NCI-H526 (cell line): ENCODE measurements at regions not wholly inside any gene's neighbourhood (a gene's known extent, or its start where the extent isn't known, plus 50 kb on each side); places are given as distances from the start of the nearest gene placed in this dataset.
"Not testable (repeated sequence)": the region's sequence is repeated elsewhere in the genome, so short reads cannot be mapped to it uniquely, and the experiment has no call there.

Experiments
- DNase-seq, 2 experiments: peaks; one replicate each; lab custom pipeline; 2025; lab: John Stamatoyannopoulos, UW

- no peak for DNase-seq
These were observed 564.2 kb downstream of the NR2F2 start for GRCh38 chr15:96894659-96895058.

DNA sequence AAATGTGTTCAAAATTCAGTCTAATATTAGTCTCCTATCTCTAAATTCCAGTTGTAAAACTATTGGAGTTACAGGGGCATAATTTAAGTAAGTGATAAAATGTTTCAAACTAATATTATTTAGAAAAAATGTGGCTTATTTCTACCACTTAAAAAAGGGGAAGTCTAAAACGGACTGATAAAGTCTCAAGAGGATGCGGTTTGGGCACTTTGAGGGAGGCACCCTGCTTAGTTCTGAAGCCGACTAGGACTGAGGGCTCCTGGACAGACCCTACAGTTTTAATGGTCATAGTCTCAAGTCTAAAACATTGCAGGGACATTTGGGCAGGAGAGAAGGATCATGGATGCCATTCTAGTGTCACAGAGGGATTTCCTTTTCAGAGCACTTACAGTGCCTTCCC is 566.3 kb downstream of the NR2F2 start:
- DNase-seq: no peak

DNA sequence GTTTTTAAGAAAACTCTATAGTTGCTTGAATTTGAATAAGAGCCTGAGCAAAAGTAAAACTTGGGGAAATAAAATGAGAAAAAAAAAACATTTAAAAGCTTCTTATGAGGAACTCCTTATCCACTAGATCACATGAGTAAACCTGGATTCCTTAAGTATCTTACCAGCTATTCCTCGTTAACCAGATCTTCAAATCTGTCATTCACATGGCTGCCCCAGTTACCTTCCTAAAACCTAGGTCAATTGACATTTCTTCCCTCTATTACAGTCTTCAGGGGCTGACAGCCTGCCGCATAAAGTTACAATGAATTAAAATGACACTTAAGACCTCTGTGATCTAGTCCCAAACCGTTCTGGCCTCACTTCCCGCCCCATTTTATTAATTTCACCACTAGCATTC is 583.6 kb downstream of the NR2F2 start:
- no peak for DNase-seq

GRCh38 chr15:96916750-96917149 is 586.2 kb downstream of the NR2F2 start:
- DNase-seq: no peak

DNA sequence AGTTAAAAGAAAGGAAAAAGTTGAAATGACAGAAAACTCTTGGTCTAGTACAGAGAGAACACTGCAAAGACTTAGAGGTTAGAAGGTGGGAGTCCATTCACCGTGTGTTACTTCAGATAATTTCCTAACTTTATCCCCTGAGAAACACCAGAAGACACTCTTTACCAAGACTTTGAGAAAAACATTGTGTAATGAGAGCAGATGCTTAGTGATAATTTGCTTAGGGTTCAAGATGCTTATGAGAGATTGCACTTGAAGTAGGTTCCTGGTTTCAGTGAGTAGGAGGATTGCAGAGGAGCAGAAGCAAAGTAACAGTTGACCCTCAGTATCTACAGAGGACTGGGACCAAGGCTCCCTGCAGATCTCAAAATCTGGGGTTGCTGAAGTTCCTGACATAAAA is 594.1 kb downstream of the NR2F2 start:
- no peak for DNase-seq

DNA sequence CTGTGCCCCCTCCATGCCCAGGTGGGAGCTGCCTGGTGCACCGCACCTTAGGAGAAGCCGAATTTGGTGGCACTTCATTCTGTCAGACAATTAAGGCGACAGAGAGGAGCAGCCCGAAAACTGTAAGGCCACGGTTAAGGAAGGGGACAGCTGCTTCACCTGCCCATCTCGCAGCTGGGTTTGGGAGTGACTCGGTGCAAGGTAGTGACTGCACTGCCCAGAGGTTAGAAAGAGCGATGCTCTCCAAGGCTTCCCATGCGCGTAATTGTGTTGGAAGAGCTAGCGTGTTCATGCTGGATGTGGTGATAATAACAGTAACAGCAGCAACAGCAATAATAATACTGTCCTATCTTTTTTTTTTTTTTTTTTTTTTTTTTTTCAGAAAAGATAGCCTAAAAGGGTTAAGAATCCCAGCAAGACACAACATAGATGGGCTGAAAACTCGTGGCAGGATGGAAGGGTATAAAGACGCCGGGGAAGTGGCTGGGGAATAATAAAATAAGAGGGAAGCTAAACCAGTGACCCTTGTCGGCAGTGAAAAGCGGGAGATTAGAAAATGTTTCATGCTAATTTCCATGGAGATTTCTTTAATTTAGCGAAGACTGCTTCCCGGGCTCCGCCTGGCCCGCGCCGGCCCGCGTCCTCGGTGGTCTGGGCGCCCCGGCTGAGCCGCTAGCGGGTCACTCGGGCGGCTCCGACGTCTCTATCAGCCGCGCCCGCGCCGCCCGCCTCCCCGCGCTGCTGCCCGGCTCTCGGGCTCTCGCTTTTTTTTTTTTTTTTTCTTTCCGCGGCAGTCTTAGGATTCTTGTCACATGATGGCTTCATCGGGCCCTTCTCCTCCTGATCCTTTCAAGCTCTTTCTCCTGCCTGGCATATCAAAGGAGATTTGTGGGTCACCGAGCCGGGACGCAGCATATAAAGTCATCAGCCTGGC is 617.1 kb downstream of the NR2F2 start:
- peak in 1 of 2 experiments; percentile 42 for DNase-seq

- DNase-seq: no peak
These were observed 618.5 kb downstream of the NR2F2 start for GRCh38 chr15:96948981-96949380.

- DNase-seq: no peak
These were observed 628.2 kb downstream of the NR2F2 start for GRCh38 chr15:96958721-96959120.

DNA sequence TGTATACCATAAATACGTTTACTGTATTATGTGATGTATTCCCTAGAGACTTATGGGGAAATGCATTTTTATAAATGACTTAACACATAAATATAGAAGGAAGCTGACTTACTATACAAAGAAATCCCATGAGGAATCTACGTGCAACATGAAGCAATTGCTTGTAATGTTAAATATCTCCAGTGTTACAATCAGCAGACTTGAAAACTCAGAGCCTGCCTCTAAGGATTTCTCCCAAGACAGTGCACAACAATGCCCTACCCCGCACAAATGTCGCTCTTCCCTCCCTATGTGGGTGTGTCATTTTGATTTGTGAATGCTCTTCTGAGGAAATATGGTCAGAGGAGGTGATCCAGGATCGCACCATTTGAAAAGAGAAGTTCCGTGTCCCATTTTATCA is 629.0 kb downstream of the NR2F2 start:
- no peak for DNase-seq

DNA sequence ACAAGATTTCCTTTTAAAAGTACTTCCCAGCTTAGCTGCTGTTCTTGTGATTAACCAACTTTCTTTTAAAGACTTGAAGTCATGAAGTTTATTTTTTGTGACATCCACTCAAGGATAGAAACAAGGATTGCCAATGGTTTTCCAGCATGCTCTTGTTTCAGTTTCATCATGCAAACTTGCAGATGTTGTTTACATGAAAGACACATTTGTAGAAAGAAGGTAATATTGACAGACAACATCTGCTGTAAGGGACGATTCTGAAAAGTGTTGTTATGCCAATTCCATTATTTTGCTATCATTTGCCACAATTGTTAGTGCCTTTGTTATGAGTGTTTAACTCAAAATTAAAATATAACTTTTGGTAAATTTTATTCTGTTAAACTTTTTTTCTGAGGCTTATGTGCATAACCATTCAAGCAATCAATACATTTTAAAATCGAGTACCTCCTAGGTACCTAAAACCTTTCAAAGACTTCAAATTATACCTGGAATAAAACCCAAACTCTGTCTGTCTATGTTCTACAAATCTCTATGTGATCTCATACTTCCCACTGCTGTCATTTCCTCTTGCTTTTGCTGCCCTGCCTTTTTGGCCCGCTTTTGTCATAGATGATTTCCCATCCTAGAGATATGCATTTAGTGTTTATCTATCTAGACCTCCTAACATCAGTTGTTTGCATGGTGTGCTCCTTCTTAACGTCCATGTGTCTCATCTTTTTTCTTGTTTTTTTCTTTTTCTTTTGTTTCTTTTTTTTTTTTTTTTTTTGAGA is 630.4 kb downstream of the NR2F2 start:
- no peak for DNase-seq

GRCh38 chr15:96966554-96966953 is 636.1 kb downstream of the NR2F2 start:
- no peak for DNase-seq

GRCh38 chr15:96969732-96970710 is 639.5 kb downstream of the NR2F2 start:
- no peak for DNase-seq

- no peak for DNase-seq
These were observed 641.7 kb downstream of the NR2F2 start for GRCh38 chr15:96972201-96972600.

GRCh38 chr15:96974761-96975160 is 644.3 kb downstream of the NR2F2 start:
- no peak for DNase-seq

GRCh38 chr15:96977886-96978285 is 647.4 kb downstream of the NR2F2 start:
- no peak for DNase-seq

- no peak for DNase-seq
These were observed 648.5 kb downstream of the NR2F2 start for GRCh38 chr15:96978937-96979473.

GRCh38 chr15:96984121-96984671 is 653.7 kb downstream of the NR2F2 start:
- not testable (repeated sequence) for DNase-seq

GRCh38 chr15:96992817-96993216 is 662.3 kb downstream of the NR2F2 start:
- DNase-seq: no peak

DNA sequence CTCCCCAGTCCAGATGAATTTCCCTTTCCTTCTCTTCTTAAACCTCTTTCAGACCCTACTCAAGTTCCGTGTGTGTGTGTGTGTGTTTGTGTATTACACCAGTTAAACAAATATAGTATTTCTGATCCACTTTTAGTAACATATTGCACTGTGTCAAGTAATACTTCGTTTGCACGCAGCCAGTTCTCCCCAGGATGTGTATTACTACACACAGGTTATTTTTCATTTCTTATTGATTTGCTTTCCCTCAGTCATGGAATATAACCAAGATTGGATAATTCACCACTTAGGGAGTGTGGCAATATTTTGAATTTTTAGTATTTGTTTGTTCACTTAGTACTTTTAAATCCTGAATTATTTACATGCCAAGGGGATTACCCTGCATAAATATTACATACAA is 667.0 kb downstream of the NR2F2 start:
- no peak for DNase-seq

DNA sequence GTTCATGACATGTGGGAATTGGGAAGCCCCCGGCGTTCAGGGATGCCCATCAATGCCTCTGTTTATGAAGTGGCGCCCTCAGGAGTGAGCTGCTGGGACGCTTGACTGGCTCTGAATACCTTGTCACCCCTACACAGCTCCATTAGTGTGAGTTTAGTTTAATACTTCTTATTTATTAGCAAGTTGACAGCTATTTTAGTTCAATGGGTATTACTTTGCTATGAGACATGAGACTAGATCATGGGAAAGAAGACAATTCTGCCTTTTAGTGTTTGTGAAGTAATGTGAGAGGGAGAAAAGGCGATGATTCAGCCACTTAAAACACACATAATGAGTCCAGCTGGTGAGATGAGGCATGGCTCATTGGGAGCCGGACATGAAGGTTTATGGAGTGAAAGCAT is 678.5 kb downstream of the NR2F2 start:
- no peak for DNase-seq

- no peak for DNase-seq
These were observed 682.5 kb downstream of the NR2F2 start for GRCh38 chr15:97012986-97013385.
